Stimulated activated CD4-positive, alpha-beta T cell treated with anti-CD3 and anti-CD28 coated beads, Interleukin-4, amount 100 ng/mL, for 4 hours (primary cell): ENCODE measurements at regions not wholly inside any gene's neighbourhood (a gene's known extent, or its start where the extent isn't known, plus 50 kb on each side); places are given as distances from the start of the nearest gene placed in this dataset.
A peak's percentile ranks its signal among the peaks of the same experiment; 100 is the strongest.
"Not testable (repeated sequence)": the region's sequence is repeated elsewhere in the genome, so short reads cannot be mapped to it uniquely, and the experiment has no call there.

Source experiments
- DNase-seq, 2 experiments: peaks; one replicate each; pipeline ENCODE4 v3.0.0-alpha.2; 2020

DNA sequence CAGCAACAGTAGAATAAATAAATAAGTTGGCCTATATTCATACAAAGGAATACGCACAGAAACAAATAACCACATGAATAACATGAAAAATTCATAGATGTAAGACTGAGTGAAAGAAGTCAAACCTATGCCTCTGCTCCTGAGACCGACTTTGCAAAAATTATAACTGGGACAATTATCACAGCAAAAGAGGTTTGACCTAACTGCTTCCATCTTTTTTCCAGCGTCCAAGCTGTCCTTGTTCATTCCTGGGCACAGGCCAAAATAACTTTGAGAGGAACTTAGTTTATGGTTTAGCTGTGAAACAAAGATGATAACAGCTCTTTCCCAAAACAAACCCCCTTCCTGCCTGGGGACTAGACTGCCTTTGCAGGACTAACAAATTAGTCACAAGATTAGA, 109.6 kb upstream of the NBPF11 start:
- DNase-seq = not testable (repeated sequence)

DNA sequence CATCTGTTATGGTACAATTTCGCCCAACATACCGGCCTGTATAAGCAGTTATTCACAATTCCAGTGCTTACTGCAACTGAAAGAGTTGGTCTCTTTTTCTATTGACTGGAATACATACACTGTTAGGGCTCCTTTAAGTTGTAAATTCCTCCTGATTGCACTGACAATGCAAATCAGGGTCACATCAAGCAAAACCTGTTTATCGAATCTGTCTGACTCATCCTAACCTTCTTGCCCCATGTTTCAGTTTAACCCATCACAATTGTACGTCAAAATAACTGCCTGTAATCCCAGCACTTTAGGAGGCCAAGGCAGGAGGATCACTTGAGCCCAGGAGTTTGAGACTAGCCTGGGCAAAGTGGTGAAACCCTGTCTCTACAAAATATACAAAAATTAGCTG, 105.8 kb upstream of the NBPF11 start:
- not testable (repeated sequence) for DNase-seq

DNA sequence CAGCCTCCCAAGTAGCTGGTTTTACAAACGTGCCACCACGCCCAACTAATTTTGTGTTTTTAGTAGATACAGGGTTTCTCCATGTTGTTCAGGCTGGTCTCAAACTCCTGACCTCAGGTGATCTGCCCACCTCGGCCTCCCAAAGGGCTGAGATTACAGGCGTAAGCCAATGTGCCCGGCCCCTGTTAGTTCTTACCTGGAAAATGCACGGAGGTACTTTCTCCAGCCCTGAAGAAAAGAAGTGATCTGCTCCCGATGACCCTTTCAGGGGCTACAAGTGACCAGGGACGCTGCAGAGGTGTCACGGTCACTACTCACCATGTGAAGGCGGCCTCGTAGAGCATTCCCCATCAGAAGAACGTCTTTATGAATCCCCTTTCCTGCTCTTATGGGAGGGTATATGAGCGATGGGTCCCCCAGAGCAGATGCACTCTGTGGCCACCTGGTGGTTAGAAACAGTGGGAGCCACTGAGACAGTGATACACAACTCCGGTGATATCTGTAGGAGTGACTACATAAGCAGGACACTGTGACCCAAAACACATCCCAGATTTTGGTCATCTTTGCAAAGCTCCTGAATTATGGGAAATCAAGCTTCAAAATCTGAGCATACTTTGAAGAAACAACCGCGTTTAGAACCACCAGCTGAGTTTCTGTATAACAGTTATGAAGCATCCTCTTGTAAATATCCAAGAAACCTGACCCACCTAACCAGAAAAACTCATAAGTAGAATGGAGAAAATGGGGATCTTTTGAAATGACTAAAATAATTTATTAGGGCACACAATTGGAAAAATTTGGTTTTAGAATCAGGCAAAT, 102.7 kb upstream of the NBPF11 start:
- peak in 1 of 2 experiments; percentile 11 for DNase-seq

- not testable (repeated sequence) for DNase-seq
Observed at GRCh38 chr1:148253808-148254207, 101.7 kb upstream of the NBPF11 start.

- DNase-seq = not testable (repeated sequence)
Observed at GRCh38 chr1:148248798-148249197, 96.7 kb upstream of the NBPF11 start.

- DNase-seq = not testable (repeated sequence)
Observed at GRCh38 chr1:148246258-148246861, 94.3 kb upstream of the NBPF11 start.

DNA sequence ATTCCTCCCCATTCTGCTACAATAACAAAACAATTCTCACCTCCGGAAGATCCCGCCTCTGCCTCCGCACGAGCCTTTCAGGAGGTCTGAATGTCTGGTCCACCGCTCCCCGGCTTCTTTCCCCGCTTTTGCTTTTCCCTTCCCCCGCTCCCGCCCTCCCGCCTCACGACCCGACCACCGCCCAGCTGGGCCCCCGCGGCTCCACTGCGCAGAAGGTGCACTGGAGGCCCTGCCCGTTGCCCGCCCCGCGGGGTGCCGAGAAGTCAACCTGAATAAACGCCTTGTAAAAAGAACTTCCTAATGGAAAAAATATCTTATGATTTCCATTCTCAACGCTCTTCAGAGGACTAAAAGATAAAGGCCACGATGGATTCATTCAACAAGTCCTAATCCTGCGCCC, 93.8 kb upstream of the NBPF11 start:
- DNase-seq = not testable (repeated sequence)

- DNase-seq = not testable (repeated sequence)
Observed at GRCh38 chr1:148245443-148245842, 93.4 kb upstream of the NBPF11 start.

GRCh38 chr1:148233250-148233649, 81.2 kb upstream of the NBPF11 start:
- DNase-seq = not testable (repeated sequence)

GRCh38 chr1:148228846-148229245, 76.8 kb upstream of the NBPF11 start:
- not testable (repeated sequence) for DNase-seq

DNA sequence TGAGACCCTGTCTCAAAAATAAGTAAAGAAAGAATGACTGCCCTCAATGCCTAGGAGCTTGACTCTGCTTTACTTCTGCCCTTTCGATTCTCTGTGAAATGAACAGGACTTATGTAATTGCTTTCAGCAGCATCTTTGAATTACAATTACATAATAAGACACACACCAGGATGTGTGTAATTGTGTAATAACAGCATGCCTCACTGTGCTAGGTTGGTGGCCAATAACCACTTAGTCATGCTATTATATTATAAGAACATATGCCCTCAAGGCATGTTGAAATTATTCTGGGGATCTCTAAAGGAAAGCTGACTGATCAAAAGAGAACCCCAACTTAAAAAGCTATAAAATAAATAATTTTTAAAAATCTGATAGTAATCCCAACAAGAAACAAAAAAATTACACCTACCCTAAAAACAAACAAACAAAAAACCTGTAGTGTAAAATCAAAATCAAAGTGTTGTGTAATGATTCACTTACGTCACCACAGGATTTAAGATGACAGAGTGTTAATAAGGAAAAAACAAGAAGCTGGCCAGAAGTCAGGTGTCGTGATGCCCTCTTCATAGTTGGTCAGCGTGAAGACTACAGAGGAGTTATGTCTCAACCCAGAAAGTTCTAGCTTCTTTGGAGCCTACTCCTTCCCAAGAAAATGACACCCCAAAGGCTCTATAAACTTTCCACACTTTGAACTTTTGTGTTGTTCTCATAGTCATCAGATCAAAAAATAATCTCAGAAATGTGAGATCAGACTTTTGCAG, 70.5 kb upstream of the NBPF11 start:
- DNase-seq = not testable (repeated sequence)

DNA sequence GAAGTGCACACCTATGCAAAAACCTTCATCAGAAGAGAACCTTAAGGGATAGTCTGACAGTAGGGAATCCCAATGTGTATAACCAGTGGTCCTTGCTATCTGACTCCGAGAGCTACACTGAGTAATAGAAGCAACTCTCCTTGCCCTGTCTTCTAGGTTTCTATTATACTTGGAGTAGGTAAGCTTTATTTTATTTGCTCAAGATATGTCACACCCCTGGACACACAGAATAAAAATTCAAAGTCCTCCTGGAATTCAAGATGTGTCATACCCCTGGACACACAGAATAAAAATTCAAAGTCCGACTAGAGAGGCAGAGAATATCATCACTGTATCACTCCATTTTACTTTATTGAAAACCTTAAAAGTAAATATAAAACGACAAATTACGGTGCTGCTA, 69.5 kb upstream of the NBPF11 start:
- not testable (repeated sequence) for DNase-seq

DNA sequence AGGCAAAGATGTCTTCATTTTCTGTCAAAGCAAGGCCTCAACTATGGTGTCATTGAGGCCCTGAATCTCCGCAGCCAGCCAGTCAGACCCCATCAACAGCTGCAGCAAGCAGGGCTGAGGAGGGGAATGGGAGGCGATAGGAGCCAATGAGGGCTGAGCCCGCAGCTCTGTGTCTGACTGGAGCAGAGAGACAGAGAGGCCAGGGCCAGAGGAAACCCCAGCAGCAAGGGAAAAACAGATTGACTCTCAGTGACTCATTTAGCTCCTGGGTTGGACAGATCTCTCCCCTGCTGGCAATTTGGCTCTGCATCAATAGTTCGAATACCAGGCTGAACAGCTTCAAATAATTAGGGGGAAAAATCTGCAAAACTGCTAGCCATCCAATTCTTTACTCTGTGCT, 67.1 kb upstream of the NBPF11 start:
- DNase-seq = not testable (repeated sequence)

DNA sequence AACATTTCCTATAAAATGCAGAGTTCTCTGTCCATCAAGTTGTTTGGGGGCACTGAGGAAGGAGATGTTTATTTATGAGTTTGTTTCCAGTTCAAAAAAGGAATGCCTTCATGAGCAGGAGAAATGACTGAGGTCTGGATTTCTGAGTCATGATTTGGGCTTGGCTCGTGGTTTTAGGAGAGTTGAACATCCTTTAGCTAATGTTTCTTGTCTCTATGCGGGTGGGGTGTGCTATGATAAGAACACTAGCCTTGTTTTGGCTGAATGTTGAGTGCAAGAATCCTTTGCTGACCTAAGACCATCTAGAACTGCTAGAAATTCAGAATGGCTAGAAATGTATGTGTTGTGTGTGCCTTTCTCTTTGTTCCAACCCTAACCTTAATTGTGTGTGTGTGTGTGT, 59.1 kb upstream of the NBPF11 start:
- DNase-seq = not testable (repeated sequence)

- not testable (repeated sequence) for DNase-seq
Observed at GRCh38 chr1:148210624-148211023, 58.5 kb upstream of the NBPF11 start.

DNA sequence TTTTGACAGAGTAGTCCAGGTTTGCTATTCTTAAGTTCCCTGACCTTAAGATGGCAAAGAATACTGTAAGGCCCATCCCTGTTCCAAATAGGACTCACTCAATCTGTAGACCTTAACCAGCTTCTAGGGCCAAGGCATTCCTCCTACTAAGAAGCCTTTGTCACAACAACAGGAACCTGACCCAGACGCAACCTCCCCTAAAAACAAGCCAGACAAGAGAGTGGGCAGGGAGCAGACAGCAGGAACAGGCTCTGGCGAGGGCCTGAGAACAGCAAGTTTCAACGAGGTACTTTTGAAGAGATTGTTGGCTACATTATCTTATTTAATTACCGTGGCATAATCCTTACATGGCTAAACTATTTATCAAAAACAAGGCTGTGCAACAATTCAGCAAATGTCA, 58.1 kb upstream of the NBPF11 start:
- not testable (repeated sequence) for DNase-seq

- DNase-seq = not testable (repeated sequence)
Observed at GRCh38 chr1:148202013-148202412, 49.9 kb upstream of the NBPF11 start.
